GM21360 (cell line): ENCODE measurements at regions not wholly inside any gene's neighbourhood (a gene's known extent, or its start where the extent isn't known, plus 50 kb on each side); places are given as distances from the start of the nearest gene placed in this dataset.
"Not testable (repeated sequence)": the region's sequence is repeated elsewhere in the genome, so short reads cannot be mapped to it uniquely, and the experiment has no call there.

Experiments
- ATAC-seq: cut with Tn5 transposase; IDR thresholded peaks from one replicate; pipeline ENCODE4 v1.9.1; 2021; ENCODE audit warnings: mild to moderate bottlenecking, moderate library complexity; ENCODE audit not compliant: unreplicated experiment

DNA sequence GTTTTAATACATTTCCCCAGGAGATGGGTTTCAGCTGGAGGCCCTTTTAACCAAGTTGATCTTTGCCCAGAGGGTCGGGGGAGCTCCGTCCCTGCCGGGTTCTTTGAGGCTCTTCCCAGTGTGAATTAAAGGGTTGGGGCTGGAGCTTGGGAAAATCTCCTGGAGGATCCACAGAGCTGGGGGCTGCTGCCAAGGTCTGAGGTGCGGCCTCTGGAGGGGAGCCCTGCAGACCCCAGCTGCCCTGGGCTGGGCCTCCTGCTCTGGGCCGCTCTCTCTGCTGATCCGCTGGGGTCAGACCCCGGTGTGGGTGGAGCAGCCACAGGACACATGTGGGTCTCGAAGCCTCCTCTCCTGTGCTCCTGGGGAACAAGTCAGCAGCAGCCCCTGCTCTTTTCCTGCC, 51.4 kb upstream of the SFSWAP start:
- ATAC-seq, result not testable (repeated sequence)

DNA sequence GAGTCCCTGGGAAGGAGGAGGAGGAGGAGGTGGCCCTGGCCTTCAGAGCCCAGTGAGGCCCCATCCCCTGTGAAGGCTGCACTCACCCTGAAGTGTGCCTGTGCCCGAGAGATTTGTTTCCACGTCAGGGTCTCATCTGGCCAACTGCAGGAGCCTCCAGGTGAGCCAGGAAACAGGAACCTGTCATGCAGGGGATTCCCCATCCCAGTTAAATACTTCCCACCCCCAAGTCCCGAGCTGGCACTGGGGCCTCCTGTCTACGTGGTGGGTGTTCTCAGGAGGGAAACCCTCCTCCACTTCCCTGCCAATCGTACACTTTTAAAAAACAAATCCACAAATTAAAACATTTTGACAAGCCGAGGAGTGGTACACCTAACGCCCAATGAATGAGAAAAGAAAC, 50.9 kb upstream of the SFSWAP start:
- not testable (repeated sequence) for ATAC-seq

DNA sequence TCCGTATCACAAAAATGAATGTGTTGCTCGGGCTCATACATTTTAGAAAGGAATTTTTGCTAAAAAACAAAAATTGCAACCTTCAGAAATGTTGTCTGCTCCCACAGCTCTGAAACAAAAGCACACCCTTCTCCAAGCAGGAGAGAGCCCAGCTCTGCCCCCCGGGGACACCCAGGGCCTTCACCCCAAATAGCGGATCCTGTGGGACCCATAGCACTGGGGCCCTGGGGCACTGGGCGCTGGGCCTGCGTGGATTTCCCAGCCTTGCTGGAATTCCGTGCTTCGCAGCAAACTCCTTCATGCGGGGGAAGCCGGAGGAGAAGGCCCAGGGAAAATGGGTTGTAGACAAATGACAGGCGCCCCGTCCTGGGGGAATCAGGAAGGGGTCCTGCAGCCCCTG, 50.5 kb upstream of the SFSWAP start:
- ATAC-seq, result not testable (repeated sequence)
